ENCODE measurements at regions not wholly inside any gene's neighbourhood (a gene's known extent, or its start where the extent isn't known, plus 50 kb on each side); places are given as distances from the start of the nearest gene placed in this dataset.

DNA sequence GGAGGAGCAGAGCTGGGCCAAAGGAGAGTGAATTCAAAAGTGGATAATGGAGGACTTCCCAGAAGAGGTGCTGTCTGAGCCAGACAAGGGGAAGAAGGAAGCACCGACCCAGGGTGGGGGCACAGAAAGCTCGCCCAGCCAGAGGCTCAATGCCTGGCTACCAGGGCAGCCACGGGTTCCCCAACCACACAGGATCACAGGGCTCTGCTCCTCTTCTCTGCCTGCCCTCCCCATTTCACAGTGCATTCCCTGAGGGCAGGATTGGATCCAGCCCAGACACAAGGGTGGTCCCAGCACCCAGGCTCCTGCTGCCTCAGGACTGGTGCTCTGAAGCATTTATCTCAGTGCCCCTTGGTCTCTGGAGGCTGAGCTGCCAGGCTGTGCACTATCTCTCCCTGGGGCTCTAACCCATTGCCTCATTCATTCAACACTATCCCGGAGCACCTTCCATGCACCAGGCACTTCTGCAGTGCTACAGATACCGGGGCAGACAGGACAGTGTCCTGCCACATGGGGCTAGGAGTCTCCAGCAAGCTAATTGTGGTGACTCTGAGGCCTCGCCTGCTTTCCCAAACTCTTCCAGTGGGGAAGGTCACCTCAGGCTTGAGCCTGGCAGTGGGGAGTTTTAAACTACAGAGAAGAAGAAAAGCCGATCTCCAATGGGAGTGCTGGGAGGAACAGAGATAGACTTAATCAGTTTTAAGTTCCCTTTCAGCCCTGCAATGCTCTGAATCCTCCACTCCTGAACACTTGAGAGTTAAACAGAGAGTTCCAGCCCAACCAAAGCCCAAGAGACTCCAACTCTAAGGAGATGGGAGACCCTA is 201.8 kb upstream of the ZMIZ1 start:
- Histone ChIP-seq H4K20me1 (ENCODE audit: low read length) (no peaks in the 10 kb centered on the region), H3K4me1 (ENCODE audit: insufficient read depth, low read length) (peaks cover 6% of the 10 kb centered on the region), H3K4me3 (ENCODE audit: low read length) (no peak overlapping the region), H3K9ac (ENCODE audit: low read length) (no peak overlapping the region), H3K4me2 (ENCODE audit: low read length) (no peak overlapping the region), H3K9me2 (replicated peaks; ENCODE audit: low read length) (no peaks in the 10 kb centered on the region; the same call in 1 of the 2 replicates), H3K79me2 (ENCODE audit: low read length) (no peaks in the 10 kb centered on the region), H2AFZ (ENCODE audit: low read length) (no peak overlapping the region), H3K36me3 (ENCODE audit: low read depth, low read length) (no peaks in the 10 kb centered on the region), H3K9me3 (ENCODE audit: low read length) (no peaks in the 10 kb centered on the region), H3F3A (ENCODE audit: low read length, unreplicated experiment) (no peaks in the 10 kb centered on the region), H3K27ac (ENCODE audit: low read length) (no peak overlapping the region), H3K27me3 (ENCODE audit: low read length) (no peaks in the 10 kb centered on the region)
- POLR2A ChIA-PET (ENCODE audit: unreplicated experiment): no interaction called here
- no peak for TF ChIP-seq EZH2phosphoT487 (IDR thresholded peaks at IDR 0.05; ENCODE audit: borderline replicate concordance, low read length)
- intact Hi-C loops (cut with micrococcal nuclease): no loop called here
- ATAC-seq (peak; percentile 6), DNase-seq (no peak)
- CTCF ChIA-PET: no interaction called here
- BruUV-seq (replicated peaks): no TSS peak

DNA sequence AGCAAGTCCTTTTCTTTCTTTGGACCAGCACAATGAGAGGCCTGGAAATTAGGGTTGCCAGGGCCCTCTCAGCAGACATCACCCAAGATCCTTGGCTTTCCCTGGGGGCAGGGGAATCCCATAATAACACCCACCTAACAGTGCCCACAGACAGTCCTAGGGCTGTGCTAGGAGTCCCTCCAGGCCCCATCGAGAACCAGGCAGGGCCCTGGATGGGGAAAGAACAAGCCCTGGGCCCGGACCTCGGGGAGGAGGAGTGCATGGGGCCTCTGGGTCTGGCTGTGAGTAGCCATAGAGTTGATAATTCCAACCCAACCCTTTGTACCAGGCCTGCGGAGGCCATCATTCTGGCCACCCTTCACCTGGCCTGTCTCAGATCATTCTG is 201.2 kb upstream of the ZMIZ1 start:
- Histone ChIP-seq H3K4me2 (ENCODE audit: low read length) (no peak overlapping the region), H3K36me3 (ENCODE audit: low read depth, low read length) (no peaks in the 10 kb centered on the region), H3K9me3 (ENCODE audit: low read length) (no peaks in the 10 kb centered on the region), H3K79me2 (ENCODE audit: low read length) (no peaks in the 10 kb centered on the region), H2AFZ (ENCODE audit: low read length) (no peak overlapping the region), H3K9me2 (replicated peaks; ENCODE audit: low read length) (no peaks in the 10 kb centered on the region; the same call in 1 of the 2 replicates), H4K20me1 (ENCODE audit: low read length) (no peaks in the 10 kb centered on the region), H3K4me1 (ENCODE audit: insufficient read depth, low read length) (peaks cover under 1% of the 10 kb centered on the region; the same call in 1 of the 2 replicates), H3K4me3 (ENCODE audit: low read length) (no peak overlapping the region), H3K27ac (ENCODE audit: low read length) (no peak overlapping the region), H3F3A (ENCODE audit: low read length, unreplicated experiment) (no peaks in the 10 kb centered on the region), H3K27me3 (ENCODE audit: low read length) (peaks cover 1% of the 10 kb centered on the region; the same call in 1 of the 2 replicates), H3K9ac (ENCODE audit: low read length) (no peak overlapping the region)
- BruUV-seq (replicated peaks): no TSS peak
- intact Hi-C loops (cut with micrococcal nuclease): no loop called here
- ATAC-seq (no peak), DNase-seq (no peak)
- CTCF ChIA-PET: no interaction called here
- TF ChIP-seq, protein P1, sequence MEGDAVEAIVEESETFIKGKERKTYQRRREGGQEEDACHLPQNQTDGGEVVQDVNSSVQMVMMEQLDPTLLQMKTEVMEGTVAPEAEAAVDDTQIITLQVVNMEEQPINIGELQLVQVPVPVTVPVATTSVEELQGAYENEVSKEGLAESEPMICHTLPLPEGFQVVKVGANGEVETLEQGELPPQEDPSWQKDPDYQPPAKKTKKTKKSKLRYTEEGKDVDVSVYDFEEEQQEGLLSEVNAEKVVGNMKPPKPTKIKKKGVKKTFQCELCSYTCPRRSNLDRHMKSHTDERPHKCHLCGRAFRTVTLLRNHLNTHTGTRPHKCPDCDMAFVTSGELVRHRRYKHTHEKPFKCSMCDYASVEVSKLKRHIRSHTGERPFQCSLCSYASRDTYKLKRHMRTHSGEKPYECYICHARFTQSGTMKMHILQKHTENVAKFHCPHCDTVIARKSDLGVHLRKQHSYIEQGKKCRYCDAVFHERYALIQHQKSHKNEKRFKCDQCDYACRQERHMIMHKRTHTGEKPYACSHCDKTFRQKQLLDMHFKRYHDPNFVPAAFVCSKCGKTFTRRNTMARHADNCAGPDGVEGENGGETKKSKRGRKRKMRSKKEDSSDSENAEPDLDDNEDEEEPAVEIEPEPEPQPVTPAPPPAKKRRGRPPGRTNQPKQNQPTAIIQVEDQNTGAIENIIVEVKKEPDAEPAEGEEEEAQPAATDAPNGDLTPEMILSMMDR (conservative IDR thresholded peaks at IDR 0.05; ENCODE audit: low read depth, low read length): no peak
- TF ChIP-seq EZH2 (IDR thresholded peaks at IDR 0.05; ENCODE audit: low read length, unreplicated experiment) (no peak), EZH2phosphoT487 (IDR thresholded peaks at IDR 0.05; ENCODE audit: borderline replicate concordance, low read length) (no peak)
- POLR2A ChIA-PET (ENCODE audit: unreplicated experiment): no interaction called here

DNA sequence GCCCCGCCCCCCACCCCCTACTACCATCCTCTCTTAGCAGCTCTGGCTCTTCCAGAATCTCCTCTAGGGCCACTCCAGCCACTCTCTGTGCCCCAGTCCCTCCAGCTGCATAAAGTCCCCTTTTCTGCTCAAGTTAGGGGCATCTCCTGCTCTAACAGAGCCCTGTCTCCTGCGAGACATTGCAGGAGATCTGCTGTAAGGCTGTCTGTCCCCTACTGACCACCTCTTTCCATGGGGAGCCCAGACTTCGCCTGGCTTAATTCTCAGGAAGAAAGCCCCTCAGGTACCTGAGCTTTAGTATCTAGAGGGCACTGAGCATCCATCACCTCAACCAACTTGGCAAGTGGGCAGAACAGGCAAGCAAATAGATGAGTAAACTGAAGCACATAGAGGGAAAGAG is 200.7 kb upstream of the ZMIZ1 start:
- ChIA-PET POLR2A (ENCODE audit: unreplicated experiment) (no interaction called here), CTCF (no interaction called here)

More for the DNA sequence above, 200.7 kb upstream of the ZMIZ1 start:
- no TSS peak for BruUV-seq (replicated peaks)
- no peak overlapping the region for H3K4me2 ChIP-seq (ENCODE audit: low read length)
- H3F3A ChIP-seq (ENCODE audit: low read length, unreplicated experiment): no peaks in the 10 kb centered on the region
- no peak overlapping the region for H2AFZ ChIP-seq (ENCODE audit: low read length)
- H4K20me1 ChIP-seq (ENCODE audit: low read length): no peaks in the 10 kb centered on the region
- no peak for ATAC-seq
- no peaks in the 10 kb centered on the region for H3K9me3 ChIP-seq (ENCODE audit: low read length)
- H3K27me3 ChIP-seq (ENCODE audit: low read length): peaks cover 4% of the 10 kb centered on the region; the same call in 1 of the 2 replicates
- H3K27ac ChIP-seq (ENCODE audit: low read length): no peak overlapping the region
- no peaks in the 10 kb centered on the region for H3K79me2 ChIP-seq (ENCODE audit: low read length)
- H3K9ac ChIP-seq (ENCODE audit: low read length): no peak overlapping the region
- H3K4me1 ChIP-seq (ENCODE audit: insufficient read depth, low read length): no peaks in the 10 kb centered on the region
- TF ChIP-seq EZH2 (IDR thresholded peaks at IDR 0.05; ENCODE audit: low read length, unreplicated experiment): no peak
- intact Hi-C loops (cut with micrococcal nuclease): no loop called here
- H3K36me3 ChIP-seq (ENCODE audit: low read depth, low read length): no peaks in the 10 kb centered on the region
- H3K4me3 ChIP-seq (ENCODE audit: low read length): no peak overlapping the region
- no peaks in the 10 kb centered on the region; the same call in 1 of the 2 replicates for H3K9me2 ChIP-seq (replicated peaks; ENCODE audit: low read length)
- DNase-seq: no peak

Measured in PC-3 (cell line).